Fibroblast of villous mesenchyme (primary cell): ENCODE measurements at regions not wholly inside any gene's neighbourhood (a gene's known extent, or its start where the extent isn't known, plus 50 kb on each side); places are given as distances from the start of the nearest gene placed in this dataset.
"Not testable (repeated sequence)": the region's sequence is repeated elsewhere in the genome, so short reads cannot be mapped to it uniquely, and the experiment has no call there.

Experiments
- DNase-seq: peaks from one replicate; pipeline ENCODE4 v3.0.0-alpha.2; 2010; ENCODE audit warnings: low read depth
- H3K4me3 ChIP-seq: 2 replicates; pipeline ENCODE4 v1.5.1; 2011; ENCODE audit warnings: low read depth, mild to moderate bottlenecking, low read length

- DNase-seq, H3K4me3 ChIP-seq: not testable (repeated sequence)
These were observed 124.3 kb downstream of the TP53TG3F start for GRCh38 chr16:33583702-33584101.

- not testable (repeated sequence) for DNase-seq, H3K4me3 ChIP-seq
These were observed 129.2 kb downstream of the TP53TG3F start for GRCh38 chr16:33588589-33588988.

GRCh38 chr16:33593344-33593743 is 133.9 kb downstream of the TP53TG3F start:
- not testable (repeated sequence) for H3K4me3 ChIP-seq, DNase-seq

- not testable (repeated sequence) for H3K4me3 ChIP-seq, DNase-seq
These were observed 135.7 kb downstream of the TP53TG3F start for GRCh38 chr16:33595074-33595473.

- H3K4me3 ChIP-seq = not testable (repeated sequence)
These were observed 141.6 kb downstream of the TP53TG3F start for GRCh38 chr16:33601029-33601428.

GRCh38 chr16:33623535-33624077 is 164.2 kb downstream of the TP53TG3F start:
- not testable (repeated sequence) for DNase-seq

More at GRCh38 chr16:33601029-33601428, 141.6 kb downstream of the TP53TG3F start:
- not testable (repeated sequence) for DNase-seq

GRCh38 chr16:33628895-33629294 is 169.5 kb downstream of the TP53TG3F start:
- DNase-seq, H3K4me3 ChIP-seq: not testable (repeated sequence)

More at GRCh38 chr16:33623535-33624077, 164.2 kb downstream of the TP53TG3F start:
- H3K4me3 ChIP-seq = not testable (repeated sequence)

- H3K4me3 ChIP-seq, DNase-seq: not testable (repeated sequence)
These were observed 172.3 kb downstream of the TP53TG3F start for GRCh38 chr16:33631713-33632112.

- not testable (repeated sequence) for H3K4me3 ChIP-seq, DNase-seq
These were observed 174.6 kb downstream of the TP53TG3F start for GRCh38 chr16:33634057-33634456.

- H3K4me3 ChIP-seq, DNase-seq: not testable (repeated sequence)
These were observed 177.3 kb downstream of the TP53TG3F start for GRCh38 chr16:33636760-33637159.

- not testable (repeated sequence) for DNase-seq, H3K4me3 ChIP-seq
These were observed 183.9 kb downstream of the TP53TG3F start for GRCh38 chr16:33643270-33643669.

- DNase-seq, H3K4me3 ChIP-seq: not testable (repeated sequence)
These were observed 184.4 kb downstream of the TP53TG3F start for GRCh38 chr16:33643698-33644381.

- H3K4me3 ChIP-seq, DNase-seq: not testable (repeated sequence)
These were observed 187.0 kb downstream of the TP53TG3F start for GRCh38 chr16:33646386-33646785.

- H3K4me3 ChIP-seq, DNase-seq: not testable (repeated sequence)
These were observed 196.3 kb downstream of the TP53TG3F start for GRCh38 chr16:33655756-33656155.

- H3K4me3 ChIP-seq, DNase-seq: not testable (repeated sequence)
These were observed 197.0 kb downstream of the TP53TG3F start for GRCh38 chr16:33656394-33656793.

- not testable (repeated sequence) for DNase-seq, H3K4me3 ChIP-seq
These were observed 198.3 kb downstream of the TP53TG3F start for GRCh38 chr16:33657717-33658116.

GRCh38 chr16:33680791-33681190 is 221.4 kb downstream of the TP53TG3F start:
- not testable (repeated sequence) for DNase-seq, H3K4me3 ChIP-seq

- H3K4me3 ChIP-seq, DNase-seq: not testable (repeated sequence)
These were observed 240.9 kb downstream of the TP53TG3F start for GRCh38 chr16:33700320-33700719.

- DNase-seq = peak; percentile 56
- H3K4me3 ChIP-seq = peak overlapping the region; percentile 73
These were observed 247.6 kb downstream of the TP53TG3F start for GRCh38 chr16:33706845-33707590.

GRCh38 chr16:33707591-33707934 is 248.2 kb downstream of the TP53TG3F start:
- DNase-seq = not testable (repeated sequence)
- H3K4me3 ChIP-seq = peak overlapping the region; percentile 73
